HG03025 (cell line): ENCODE measurements at regions not wholly inside any gene's neighbourhood (a gene's known extent, or its start where the extent isn't known, plus 50 kb on each side); places are given as distances from the start of the nearest gene placed in this dataset.

Experiments used
- ATAC-seq: cut with Tn5 transposase; IDR thresholded peaks from one replicate; pipeline ENCODE4 v1.9.1; 2021; ENCODE audit warnings: mild to moderate bottlenecking, moderate library complexity; ENCODE audit not compliant: unreplicated experiment, low FRiP score

DNA sequence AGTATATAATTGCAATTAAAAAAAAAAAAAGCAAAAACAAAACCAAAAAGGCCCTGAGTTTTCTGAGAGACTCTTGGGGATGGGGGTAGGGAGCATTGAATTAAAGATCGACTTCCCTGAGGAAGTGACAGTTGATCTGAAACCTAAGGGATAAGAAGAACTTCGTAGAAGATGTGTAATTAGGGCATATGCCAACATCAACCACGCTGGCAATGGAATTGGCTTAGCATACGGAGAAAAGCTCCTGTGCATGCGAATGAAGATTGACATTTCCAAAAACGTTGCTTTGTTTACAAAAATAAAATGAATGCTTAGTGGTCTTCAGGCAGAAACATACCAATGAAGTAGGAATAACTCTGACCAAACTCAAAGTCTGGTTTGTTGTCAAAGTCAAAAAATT lies 307.6 kb upstream of the ZNF521 start:
- ATAC-seq, result no peak

- no peak for ATAC-seq
Observed at GRCh38 chr18:25658476-25658875, 306.5 kb upstream of the ZNF521 start.

DNA sequence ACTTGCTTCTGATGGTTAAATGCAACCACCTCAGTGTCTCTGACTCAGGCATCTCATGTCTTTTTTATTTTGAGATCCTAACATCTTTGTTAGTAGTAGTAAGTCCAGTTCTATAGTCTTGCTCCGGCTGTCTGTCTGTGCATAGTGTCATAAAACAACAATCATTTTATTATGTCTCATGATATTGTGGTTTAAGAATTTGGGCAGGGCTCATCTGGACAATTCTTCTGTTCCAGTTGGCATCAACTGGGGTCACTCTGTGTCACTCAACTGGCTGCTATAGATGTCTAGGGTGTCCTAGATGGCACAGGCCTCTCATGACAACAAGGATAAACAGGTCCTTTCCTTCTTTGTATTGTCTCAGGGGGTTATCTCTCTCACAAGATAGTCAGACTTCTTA lies 299.6 kb upstream of the ZNF521 start:
- no peak for ATAC-seq

- no peak for ATAC-seq
Observed at GRCh38 chr18:25650201-25650941, 298.4 kb upstream of the ZNF521 start.

- no peak for ATAC-seq
Observed at GRCh38 chr18:25648716-25649260, 296.8 kb upstream of the ZNF521 start.

DNA sequence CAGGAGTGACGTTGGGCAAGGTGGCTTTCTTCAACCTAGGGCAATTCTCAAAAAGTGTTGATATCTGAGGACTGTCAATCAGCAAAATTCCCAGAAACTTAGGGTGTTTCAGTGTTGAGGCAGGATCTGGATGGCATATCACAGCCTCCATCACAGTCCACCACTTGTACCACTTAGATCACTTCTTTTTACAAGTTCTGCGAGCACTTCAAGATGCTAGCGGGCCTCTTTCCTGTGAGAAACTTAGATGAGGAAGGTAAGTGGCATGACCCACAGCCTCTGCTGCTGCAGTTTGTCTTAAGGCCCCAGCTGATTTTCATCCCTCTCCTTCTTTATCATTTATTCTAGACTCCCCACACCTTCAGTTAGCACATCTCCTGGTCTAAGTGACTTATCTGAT lies 295.4 kb upstream of the ZNF521 start:
- no peak for ATAC-seq

DNA sequence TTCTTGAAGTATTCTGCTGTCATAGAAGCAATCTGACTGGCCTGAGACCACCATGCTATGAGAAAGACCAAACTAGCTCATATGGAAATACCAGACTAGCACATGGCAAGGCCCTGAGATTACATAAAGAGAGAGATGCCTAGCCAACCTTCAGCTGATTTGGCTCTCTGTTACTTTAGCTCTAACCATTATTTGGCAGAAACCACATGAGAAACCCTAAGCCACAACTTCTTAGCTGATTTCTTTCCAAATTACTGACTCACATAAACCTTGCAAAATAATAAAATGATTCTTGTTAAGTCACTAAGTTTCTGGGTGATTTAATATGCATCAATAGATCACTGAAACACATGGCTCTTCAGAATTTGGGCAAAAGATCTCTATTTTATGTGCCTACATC lies 295.0 kb upstream of the ZNF521 start:
- no peak for ATAC-seq

DNA sequence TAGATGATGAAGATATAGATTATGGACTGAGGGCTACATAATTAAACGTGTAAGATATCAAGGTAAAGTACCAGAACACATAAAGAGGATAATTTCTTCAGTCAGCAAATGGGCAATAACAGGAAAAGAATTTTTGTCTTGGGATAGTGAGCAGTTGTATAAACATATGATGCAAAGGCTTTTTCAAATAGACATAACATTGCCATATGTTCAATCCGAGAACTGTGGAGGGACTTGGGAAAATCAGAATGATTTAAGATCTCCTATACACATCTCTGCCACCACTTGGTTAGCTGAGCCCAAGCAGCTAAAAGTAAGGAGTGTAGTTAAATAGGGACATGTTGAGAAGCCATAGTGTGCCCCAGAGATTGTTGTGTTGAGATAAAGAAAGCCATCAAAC lies 287.6 kb upstream of the ZNF521 start:
- no peak for ATAC-seq

GRCh38 chr18:25633563-25633962 lies 281.6 kb upstream of the ZNF521 start:
- ATAC-seq, result no peak

DNA sequence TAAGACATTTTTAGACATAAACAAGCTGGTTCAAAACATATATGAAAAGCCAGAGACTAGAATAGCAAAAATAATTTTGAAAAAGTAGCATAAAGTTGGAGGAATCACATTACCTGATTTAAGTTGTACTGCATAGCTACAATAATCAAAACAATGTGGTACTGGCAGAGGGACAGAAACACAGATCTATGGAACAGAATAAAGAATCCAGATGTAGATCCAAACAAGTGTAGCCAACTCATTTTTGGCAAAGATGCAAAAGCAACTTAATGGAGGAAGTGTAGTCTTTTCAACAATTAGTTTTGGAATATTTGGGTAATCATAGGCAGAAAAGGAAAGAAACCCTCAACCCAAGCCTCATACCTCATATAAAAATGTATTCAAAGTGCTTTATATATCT lies 278.7 kb upstream of the ZNF521 start:
- ATAC-seq, result no peak

DNA sequence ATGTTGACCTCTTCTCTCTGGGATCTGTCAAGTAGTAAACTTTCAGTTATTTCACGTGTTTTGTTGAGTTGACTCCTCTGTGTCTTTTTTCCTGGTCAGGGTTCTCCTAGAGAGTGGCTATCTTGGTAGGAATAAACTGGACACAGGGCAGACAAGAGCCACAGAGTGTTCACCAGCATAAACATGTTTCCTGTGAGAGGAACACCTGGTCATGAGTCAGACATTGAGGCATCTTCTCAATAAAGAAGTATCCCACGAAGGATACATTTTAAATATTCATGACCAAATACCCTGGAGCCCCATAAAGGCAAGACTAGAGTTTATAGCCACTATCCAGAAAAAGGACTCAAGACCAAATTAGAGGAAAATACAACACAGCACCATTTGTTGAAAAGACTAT lies 269.7 kb upstream of the ZNF521 start:
- ATAC-seq, result no peak

- no peak for ATAC-seq
Observed at GRCh38 chr18:25621144-25621543, 269.2 kb upstream of the ZNF521 start.

DNA sequence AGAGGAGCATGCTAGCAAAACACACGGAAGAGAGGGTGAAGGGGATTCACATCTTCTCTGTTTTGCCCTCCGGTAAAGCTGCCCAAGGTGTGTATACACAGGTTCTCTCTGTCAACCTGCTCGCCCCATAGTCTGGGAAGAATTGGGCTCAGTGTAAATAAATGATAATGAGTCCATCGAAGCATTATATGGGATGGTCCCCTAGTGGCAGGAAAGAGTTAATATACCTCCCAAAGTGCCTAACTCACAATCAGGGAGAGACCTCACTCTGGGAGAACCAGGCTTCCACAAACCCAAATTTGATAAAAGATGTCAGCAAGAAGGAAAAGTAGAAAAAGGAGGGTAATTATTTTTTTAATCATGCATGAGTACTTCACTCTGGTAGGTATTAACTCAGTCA lies 262.2 kb upstream of the ZNF521 start:
- ATAC-seq, result no peak

DNA sequence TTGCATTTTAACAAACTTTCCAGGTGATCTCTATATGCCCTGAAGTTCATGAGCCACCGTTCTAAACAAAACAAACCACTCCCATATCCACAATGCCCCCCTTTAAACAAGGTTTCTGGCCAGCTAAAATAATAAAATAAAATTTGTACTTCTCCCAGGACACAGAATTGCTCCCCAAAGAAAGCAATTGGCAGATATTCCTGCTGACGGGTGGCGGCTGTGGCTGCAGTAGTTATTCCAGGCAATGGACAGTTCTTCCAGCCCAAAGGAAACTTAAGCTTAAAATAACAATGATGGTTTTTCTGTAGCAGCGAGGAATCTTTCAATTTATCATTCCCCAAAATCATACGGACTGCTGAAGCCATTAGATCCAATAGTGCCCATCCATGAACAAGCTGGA lies 260.5 kb upstream of the ZNF521 start:
- ATAC-seq, result no peak

DNA sequence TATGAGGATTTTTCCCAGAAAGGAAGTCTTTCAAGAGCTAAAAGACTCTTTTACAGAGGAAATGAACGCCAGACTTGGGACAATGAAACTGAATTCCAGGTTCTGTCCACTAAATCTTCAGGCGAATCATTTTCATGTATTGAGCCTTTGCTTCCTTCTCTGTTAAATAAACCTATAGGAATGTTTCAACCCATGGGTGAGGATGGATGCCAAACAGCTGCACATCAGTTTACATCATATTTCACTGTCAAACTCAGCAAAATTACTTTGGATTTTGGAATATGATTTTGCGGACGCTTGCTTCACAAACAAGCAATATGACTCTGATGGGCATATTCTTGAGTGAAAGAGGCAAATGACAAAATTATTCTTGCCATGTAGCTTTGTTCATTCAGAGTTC lies 256.1 kb upstream of the ZNF521 start:
- ATAC-seq, result no peak

DNA sequence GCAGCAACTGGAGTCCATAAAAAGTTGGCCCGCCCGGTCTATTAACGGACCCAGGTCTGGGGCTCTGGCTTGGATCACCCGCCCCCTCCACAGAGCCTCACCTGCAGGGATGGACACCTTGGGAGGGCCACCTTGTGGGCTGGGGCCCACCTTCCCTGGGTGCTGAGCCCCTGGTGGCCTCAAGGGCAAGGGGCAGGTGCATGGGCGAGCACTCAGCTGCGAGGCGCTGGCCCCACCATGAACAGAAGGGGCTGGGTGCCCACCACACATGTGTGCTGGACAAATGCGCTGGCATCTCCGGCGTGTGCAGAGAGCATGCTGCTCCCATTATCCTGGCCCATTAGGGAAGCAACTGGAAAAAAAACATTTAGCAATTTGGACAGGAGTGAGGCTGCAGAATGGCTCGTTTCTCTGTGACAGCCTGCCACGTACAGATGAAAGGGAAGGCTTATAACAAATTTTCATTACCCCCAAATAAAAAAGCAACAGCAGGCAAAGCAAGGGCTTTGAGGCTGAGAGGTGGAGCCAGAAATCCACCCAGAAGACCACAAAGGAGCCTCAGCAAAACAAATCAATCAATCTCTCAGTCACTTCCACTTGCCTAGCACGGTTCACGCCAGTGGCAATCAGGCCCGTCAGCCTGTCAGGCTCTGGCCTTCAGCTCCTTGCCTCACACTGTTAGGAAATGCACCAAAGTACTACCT lies 253.1 kb upstream of the ZNF521 start:
- ATAC-seq, result no peak

- no peak for ATAC-seq
Observed at GRCh38 chr18:25604196-25604893, 252.4 kb upstream of the ZNF521 start.

GRCh38 chr18:25599443-25599842 lies 247.5 kb upstream of the ZNF521 start:
- no peak for ATAC-seq

- ATAC-seq, result no peak
Observed at GRCh38 chr18:25597476-25597875, 245.5 kb upstream of the ZNF521 start.

DNA sequence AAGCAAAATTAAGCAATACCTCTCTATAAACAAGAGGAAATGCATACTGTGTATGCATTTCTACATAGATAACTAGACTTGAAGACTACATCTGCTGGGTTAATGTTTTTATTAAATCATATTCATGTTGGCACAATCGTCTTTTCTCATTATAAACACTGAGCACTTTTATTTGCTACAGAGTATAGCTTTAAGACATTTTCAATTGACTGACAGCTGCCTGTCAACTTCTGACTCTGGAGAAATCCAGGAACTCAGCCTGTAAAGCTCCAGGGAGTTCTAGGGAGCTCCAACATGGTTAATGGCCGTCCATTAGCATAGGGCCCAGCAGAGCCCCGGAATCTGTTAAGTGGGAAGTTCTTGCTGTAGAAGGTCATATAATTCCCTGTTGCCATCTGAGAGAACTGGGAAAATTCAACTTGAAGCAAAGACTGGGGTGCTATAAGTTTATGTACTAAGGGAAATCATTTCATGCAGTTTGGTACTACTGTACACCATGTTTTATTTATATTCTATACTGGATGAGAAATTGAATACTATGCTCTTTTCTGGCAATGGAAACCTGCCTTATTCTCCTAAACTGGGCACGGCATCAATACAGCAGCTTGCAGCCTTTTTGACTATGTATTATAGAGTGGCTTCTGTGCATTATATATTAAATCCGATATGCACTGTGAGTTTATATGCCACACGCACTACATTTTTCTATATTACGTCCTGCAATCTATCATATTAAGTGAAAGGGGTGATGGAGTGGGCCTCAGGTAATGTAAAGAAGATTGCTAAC lies 243.5 kb upstream of the ZNF521 start:
- no peak for ATAC-seq

DNA sequence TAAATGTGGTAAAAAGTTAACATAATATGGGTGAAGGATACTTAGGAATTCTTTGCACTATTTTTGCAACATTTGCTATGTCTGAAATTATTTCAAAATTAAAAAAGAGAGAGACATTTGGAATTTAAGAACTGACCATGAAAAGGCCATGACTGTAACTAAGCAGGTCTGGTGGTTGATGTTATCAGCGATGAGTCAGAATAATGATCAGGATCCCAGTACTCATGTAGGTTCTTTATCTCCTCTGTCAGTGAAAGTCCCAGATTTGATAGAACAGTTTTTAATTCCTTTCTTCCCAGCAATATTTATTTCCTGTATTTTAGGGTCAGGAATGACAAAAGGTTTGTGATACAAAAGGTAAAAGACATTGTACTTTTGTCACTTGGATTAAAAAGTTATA lies 242.4 kb upstream of the ZNF521 start:
- no peak for ATAC-seq
